Neutrophil (primary cell): ENCODE measurements at regions not wholly inside any gene's neighbourhood (a gene's known extent, or its start where the extent isn't known, plus 50 kb on each side); places are given as distances from the start of the nearest gene placed in this dataset.

Experiments
- H3K27ac ChIP-seq: fragments of 200-600 bp; sonication (generic); 2 replicates; pipeline ENCODE4 v1.5.1; 2016; ENCODE audit warnings: mild to moderate bottlenecking, moderate library complexity
- H3K27me3 ChIP-seq: fragments of 200-600 bp; sonication (generic); 2 replicates; pipeline ENCODE4 v1.6.0; 2016; ENCODE audit warnings: mild to moderate bottlenecking
- H3K36me3 ChIP-seq: fragments of 200-600 bp; sonication (generic); 2 replicates; pipeline ENCODE4 v1.5.1; 2017
- H3K4me1 ChIP-seq, 2 experiments: fragments of 200-600 bp in 1 of 2; sonication (generic) in 1 of 2; 1 replicate in 1 of 2; 2 replicates in 1 of 2; pipeline versions ENCODE4 v1.5.1 to v1.6.1; 2013 to 2016; ENCODE audit warnings: low read depth in 1 of 2, low read length in 1 of 2, mild to moderate bottlenecking in 1 of 2, moderate library complexity in 1 of 2; ENCODE audit not compliant: control insufficient read depth in 1 of 2, insufficient read depth in 1 of 2
- H3K4me3 ChIP-seq, 2 experiments: fragments of 200-600 bp in 1 of 2; sonication (generic) in 1 of 2; 1 replicate in 1 of 2; 2 replicates in 1 of 2; pipeline ENCODE4 v1.5.1; 2013 to 2016; ENCODE audit warnings: low read depth in 1 of 2, low read length in 1 of 2, mild to moderate bottlenecking in 1 of 2, moderate library complexity in 1 of 2
- H3K9me3 ChIP-seq: fragments of 200-600 bp; sonication (generic); 2 replicates; pipeline ENCODE4 v1.5.1; 2016
- CTCF ChIP-seq: fragments of 200-600 bp; sonication (generic); IDR thresholded peaks from 2 replicates; pipeline ENCODE4 v1.5.1; 2016; ENCODE audit warnings: antibody characterized with exemption

DNA sequence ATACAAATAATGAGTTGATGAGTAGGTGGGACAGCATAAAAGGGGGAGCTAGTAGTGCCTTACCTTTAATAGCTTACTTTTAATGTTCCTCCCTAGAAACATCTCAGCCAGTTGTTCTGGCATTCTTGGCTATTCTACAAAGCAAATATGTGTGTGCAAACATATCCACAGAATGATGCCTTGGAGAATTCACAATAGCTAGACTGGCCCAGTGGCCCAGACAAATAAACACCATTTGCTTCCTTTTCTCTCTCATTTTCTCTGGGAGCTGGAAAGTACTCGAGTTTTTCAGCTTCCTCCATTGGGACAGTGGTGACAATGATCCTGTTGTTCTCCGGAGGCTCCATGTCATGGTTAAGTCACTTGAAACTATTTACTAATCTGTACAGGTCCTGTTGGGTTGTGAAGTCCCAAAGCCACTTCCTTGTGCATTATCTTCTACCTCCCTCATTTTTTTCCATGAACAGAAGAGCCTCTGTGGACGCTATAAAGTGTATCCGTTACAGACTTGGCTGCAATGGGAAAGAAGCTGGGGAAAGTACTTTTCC, 122.9 kb downstream of the DMAC1 start:
- H3K4me1 ChIP-seq, result peaks cover 5 to 6% of the 10 kb centered on the region in 2 experiments
- TF ChIP-seq CTCF, result no peak
- H3K9me3 ChIP-seq, result no peaks in the 10 kb centered on the region
- H3K4me3 ChIP-seq, result no peak overlapping the region
- no peaks in the 10 kb centered on the region for H3K36me3 ChIP-seq
- no peaks in the 10 kb centered on the region for H3K27me3 ChIP-seq
- no peak overlapping the region for H3K27ac ChIP-seq

- Histone ChIP-seq H3K4me3 (no peak overlapping the region), H3K27me3 (no peaks in the 10 kb centered on the region), H3K27ac (no peak overlapping the region), H3K4me1 (peaks cover 8 to 12% of the 10 kb centered on the region in 2 experiments), H3K36me3 (no peaks in the 10 kb centered on the region), H3K9me3 (no peaks in the 10 kb centered on the region)
- TF ChIP-seq CTCF, result no peak
These were observed 127.7 kb downstream of the DMAC1 start for GRCh38 chr9:7671847-7672246.

DNA sequence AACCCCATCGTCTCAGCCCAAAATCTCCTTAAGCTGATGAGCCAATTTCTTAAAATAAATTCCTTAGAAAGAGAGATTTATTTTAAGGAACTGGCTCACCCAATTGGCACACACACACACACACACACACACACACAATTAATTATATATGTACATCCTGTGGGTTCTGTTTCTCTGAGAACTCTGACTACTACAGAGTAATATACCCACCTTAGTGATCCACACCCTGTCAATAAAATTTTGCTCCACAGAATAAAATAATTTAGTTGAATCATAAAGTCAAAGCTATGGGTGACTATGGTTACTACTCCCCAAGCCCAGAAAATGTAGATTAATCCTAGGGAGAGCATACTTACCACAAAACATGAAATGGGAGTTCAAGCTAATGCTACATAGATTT, 131.0 kb downstream of the DMAC1 start:
- H3K27ac ChIP-seq, result no peak overlapping the region
- no peaks in the 10 kb centered on the region for H3K36me3 ChIP-seq
- no peak overlapping the region for H3K4me3 ChIP-seq
- peaks cover 8 to 12% of the 10 kb centered on the region in 2 experiments for H3K4me1 ChIP-seq
- TF ChIP-seq CTCF, result no peak
- H3K9me3 ChIP-seq, result no peaks in the 10 kb centered on the region
- H3K27me3 ChIP-seq, result no peaks in the 10 kb centered on the region

- peaks cover 0 to 6% of the 10 kb centered on the region in 2 experiments for H3K4me1 ChIP-seq
- H3K9me3 ChIP-seq, result no peaks in the 10 kb centered on the region
- H3K27ac ChIP-seq, result no peak overlapping the region
- H3K4me3 ChIP-seq, result no peak overlapping the region
- no peaks in the 10 kb centered on the region for H3K27me3 ChIP-seq
- H3K36me3 ChIP-seq, result no peaks in the 10 kb centered on the region
- TF ChIP-seq CTCF, result no peak
These were observed 133.7 kb downstream of the DMAC1 start for GRCh38 chr9:7665874-7666273.

- Histone ChIP-seq H3K4me3 (no peak overlapping the region), H3K27me3 (no peaks in the 10 kb centered on the region), H3K36me3 (no peaks in the 10 kb centered on the region), H3K27ac (no peak overlapping the region), H3K9me3 (no peaks in the 10 kb centered on the region), H3K4me1 (peaks cover 8 to 10% of the 10 kb centered on the region in 2 experiments)
- TF ChIP-seq CTCF, result no peak
These were observed 139.8 kb downstream of the DMAC1 start for GRCh38 chr9:7659766-7660165.

GRCh38 chr9:7656636-7657035, 142.9 kb downstream of the DMAC1 start:
- H3K4me3 ChIP-seq, result no peak overlapping the region
- H3K27me3 ChIP-seq, result no peaks in the 10 kb centered on the region
- H3K9me3 ChIP-seq, result no peaks in the 10 kb centered on the region
- H3K36me3 ChIP-seq, result no peaks in the 10 kb centered on the region
- H3K4me1 ChIP-seq, result peaks cover 35% of the 10 kb centered on the region in 2 experiments
- no peak overlapping the region for H3K27ac ChIP-seq
- no peak for TF ChIP-seq CTCF
